WTC11 (cell line): ENCODE measurements at regions not wholly inside any gene's neighbourhood (a gene's known extent, or its start where the extent isn't known, plus 50 kb on each side); places are given as distances from the start of the nearest gene placed in this dataset.
"Not testable (repeated sequence)": the region's sequence is repeated elsewhere in the genome, so short reads cannot be mapped to it uniquely, and the experiment has no call there.

Experiments
- ATAC-seq: fragments of 200-7000 bp; cut with Tn5 transposase; 2 replicates; pipeline ENCODE4 v1.10.0; 2021; ENCODE audit warnings: mild to moderate bottlenecking, moderate library complexity
- CTCF ChIA-PET: fragments of 300-600 bp; sonication (Branson Sonifier 250); formaldehyde crosslinking; loops from one replicate; lab custom pipeline; 2021; ENCODE audit warnings: antibody characterized with exemption; lab: Charles Lee
- POLR2A ChIA-PET: fragments of 350-600 bp; sonication (Branson Sonifier 250); formaldehyde crosslinking; loops from one replicate; lab custom pipeline; 2021; ENCODE audit warnings: antibody characterized with exemption; lab: Charles Lee
- DNase-seq: peaks from one replicate; pipeline ENCODE4 v3.0.0; 2021; ENCODE audit warnings: low spot score
- H3K27ac Mint-ChIP-seq: 2 replicates; pipeline ENCODE4 v1.8.0; 2021; ENCODE audit warnings: mixed read lengths
- H3K27me3 Mint-ChIP-seq: 2 replicates; pipeline ENCODE4 v1.8.0; 2021; ENCODE audit warnings: low read depth, mild to moderate bottlenecking, moderate library complexity, mixed read lengths
- H3K36me3 Mint-ChIP-seq: 2 replicates; pipeline ENCODE4 v1.8.0; 2021; ENCODE audit warnings: mixed read lengths
- H3K4me1 Mint-ChIP-seq: 2 replicates; pipeline ENCODE4 v1.8.0; 2022; ENCODE audit warnings: mixed read lengths
- H3K4me3 Mint-ChIP-seq: 2 replicates; pipeline ENCODE4 v1.8.0; 2021; ENCODE audit warnings: mild to moderate bottlenecking, moderate library complexity, mixed read lengths
- H3K9me3 Mint-ChIP-seq: 2 replicates; pipeline ENCODE4 v1.8.0; 2021; ENCODE audit warnings: mixed read lengths
- ETV6 ChIP-seq: sonication (generic); formaldehyde crosslinking; IDR thresholded peaks from 2 replicates; pipeline ENCODE4 v1.8.1; 2022; ENCODE audit warnings: mild to moderate bottlenecking, missing genetic modification reagents
- FOXP1 ChIP-seq: sonication (generic); formaldehyde crosslinking; IDR thresholded peaks from 2 replicates; pipeline ENCODE4 v1.8.0; 2022; ENCODE audit warnings: missing genetic modification reagents, mild to moderate bottlenecking, moderate library complexity, borderline replicate concordance
- GTF2I ChIP-seq: fragments of 250-450 bp; sonication (Bioruptor Pico); conservative IDR thresholded peaks from 2 replicates; pipeline ENCODE4 v1.4.0; 2021; ENCODE audit warnings: mild to moderate bottlenecking
- NFATC4 ChIP-seq: fragments of 250-450 bp; sonication (Bioruptor Pico); IDR thresholded peaks from 2 replicates; pipeline ENCODE4 v1.9.0; 2021; ENCODE audit warnings: mild to moderate bottlenecking
- NR2C2 ChIP-seq: sonication (generic); formaldehyde crosslinking; IDR thresholded peaks from 2 replicates; pipeline ENCODE4 v1.8.0; 2022; ENCODE audit warnings: mild to moderate bottlenecking, missing genetic modification reagents
- RELA ChIP-seq: sonication (generic); formaldehyde crosslinking; IDR thresholded peaks from 2 replicates; pipeline ENCODE4 v1.8.1; 2022; ENCODE audit warnings: missing genetic modification reagents, mild to moderate bottlenecking, borderline replicate concordance
- ZNF232 ChIP-seq: sonication (generic); formaldehyde crosslinking; IDR thresholded peaks from 2 replicates; pipeline ENCODE4 v1.8.0; 2022; ENCODE audit warnings: mild to moderate bottlenecking, missing genetic modification reagents
- ZNF263 ChIP-seq: sonication (generic); formaldehyde crosslinking; IDR thresholded peaks from 2 replicates; pipeline ENCODE4 v1.8.1; 2022; ENCODE audit warnings: low read depth, mild to moderate bottlenecking, moderate library complexity, missing genetic modification reagents
- ZNF396 ChIP-seq: fragments of 250-450 bp; sonication (Bioruptor Pico); IDR thresholded peaks from 2 replicates; pipeline ENCODE4 v1.8.0; 2021; ENCODE audit warnings: mild to moderate bottlenecking, moderate library complexity, borderline replicate concordance
- ZNF671 ChIP-seq: fragments of 250-450 bp; sonication (Bioruptor Pico); IDR thresholded peaks from 2 replicates; pipeline ENCODE4 v1.8.0; 2021; ENCODE audit warnings: mild to moderate bottlenecking
- TF ChIP-seq, protein P1 (sequence below): fragments of 250-450 bp; sonication (Bioruptor Pico); IDR thresholded peaks from 2 replicates; pipeline ENCODE4 v1.9.0; 2021; ENCODE audit warnings: mild to moderate bottlenecking, borderline replicate concordance
- TF ChIP-seq, protein P2 (sequence below): sonication (generic); formaldehyde crosslinking; IDR thresholded peaks from 2 replicates; pipeline ENCODE4 v1.8.0; 2023; ENCODE audit warnings: missing genetic modification reagents, mild to moderate bottlenecking, borderline replicate concordance
- TF ChIP-seq, protein P3 (sequence below): sonication (generic); formaldehyde crosslinking; conservative IDR thresholded peaks from 2 replicates; pipeline ENCODE4 v1.8.1; 2023; ENCODE audit warnings: mild to moderate bottlenecking, low read depth, missing genetic modification reagents, moderate library complexity
- TF ChIP-seq, protein P4 (sequence below): fragments of 250-450 bp; sonication (Bioruptor Pico); conservative IDR thresholded peaks from 2 replicates; pipeline ENCODE4 v1.9.0; 2021; ENCODE audit warnings: mild to moderate bottlenecking
- TF ChIP-seq, protein P5 (sequence below): fragments of 250-450 bp; sonication (Bioruptor Pico); IDR thresholded peaks from 2 replicates; pipeline ENCODE4 v1.9.0; 2021; ENCODE audit warnings: moderate library complexity, mild to moderate bottlenecking, inconsistent platforms, borderline replicate concordance

DNA sequence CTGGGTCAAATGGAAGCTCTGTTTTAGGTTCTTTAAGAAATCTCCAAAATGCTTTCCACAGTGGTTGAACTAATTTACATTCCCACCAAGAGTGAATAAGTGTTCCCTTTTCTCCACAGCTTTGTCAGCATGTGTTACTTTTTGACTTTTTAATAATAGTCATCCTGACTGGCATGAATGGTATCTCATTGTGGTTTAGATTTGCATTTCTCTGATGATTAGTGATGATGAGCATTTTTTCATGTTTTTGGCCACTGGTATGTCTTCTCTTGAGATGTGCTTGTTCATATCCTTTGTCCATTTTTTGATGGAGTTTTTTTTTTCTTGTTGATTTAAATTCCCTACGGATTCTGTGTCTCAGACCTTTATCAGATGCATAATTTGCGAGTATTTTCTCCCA, 745.0 kb upstream of the BCHE start (continued):
- TF ChIP-seq, protein P1, sequence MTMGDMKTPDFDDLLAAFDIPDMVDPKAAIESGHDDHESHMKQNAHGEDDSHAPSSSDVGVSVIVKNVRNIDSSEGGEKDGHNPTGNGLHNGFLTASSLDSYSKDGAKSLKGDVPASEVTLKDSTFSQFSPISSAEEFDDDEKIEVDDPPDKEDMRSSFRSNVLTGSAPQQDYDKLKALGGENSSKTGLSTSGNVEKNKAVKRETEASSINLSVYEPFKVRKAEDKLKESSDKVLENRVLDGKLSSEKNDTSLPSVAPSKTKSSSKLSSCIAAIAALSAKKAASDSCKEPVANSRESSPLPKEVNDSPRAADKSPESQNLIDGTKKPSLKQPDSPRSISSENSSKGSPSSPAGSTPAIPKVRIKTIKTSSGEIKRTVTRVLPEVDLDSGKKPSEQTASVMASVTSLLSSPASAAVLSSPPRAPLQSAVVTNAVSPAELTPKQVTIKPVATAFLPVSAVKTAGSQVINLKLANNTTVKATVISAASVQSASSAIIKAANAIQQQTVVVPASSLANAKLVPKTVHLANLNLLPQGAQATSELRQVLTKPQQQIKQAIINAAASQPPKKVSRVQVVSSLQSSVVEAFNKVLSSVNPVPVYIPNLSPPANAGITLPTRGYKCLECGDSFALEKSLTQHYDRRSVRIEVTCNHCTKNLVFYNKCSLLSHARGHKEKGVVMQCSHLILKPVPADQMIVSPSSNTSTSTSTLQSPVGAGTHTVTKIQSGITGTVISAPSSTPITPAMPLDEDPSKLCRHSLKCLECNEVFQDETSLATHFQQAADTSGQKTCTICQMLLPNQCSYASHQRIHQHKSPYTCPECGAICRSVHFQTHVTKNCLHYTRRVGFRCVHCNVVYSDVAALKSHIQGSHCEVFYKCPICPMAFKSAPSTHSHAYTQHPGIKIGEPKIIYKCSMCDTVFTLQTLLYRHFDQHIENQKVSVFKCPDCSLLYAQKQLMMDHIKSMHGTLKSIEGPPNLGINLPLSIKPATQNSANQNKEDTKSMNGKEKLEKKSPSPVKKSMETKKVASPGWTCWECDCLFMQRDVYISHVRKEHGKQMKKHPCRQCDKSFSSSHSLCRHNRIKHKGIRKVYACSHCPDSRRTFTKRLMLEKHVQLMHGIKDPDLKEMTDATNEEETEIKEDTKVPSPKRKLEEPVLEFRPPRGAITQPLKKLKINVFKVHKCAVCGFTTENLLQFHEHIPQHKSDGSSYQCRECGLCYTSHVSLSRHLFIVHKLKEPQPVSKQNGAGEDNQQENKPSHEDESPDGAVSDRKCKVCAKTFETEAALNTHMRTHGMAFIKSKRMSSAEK (CRISPR knock-in tag), result no peak
- no peak for TF ChIP-seq FOXP1 (CRISPR knock-in tag)
- TF ChIP-seq GTF2I, result no peak
- TF ChIP-seq, protein P2, sequence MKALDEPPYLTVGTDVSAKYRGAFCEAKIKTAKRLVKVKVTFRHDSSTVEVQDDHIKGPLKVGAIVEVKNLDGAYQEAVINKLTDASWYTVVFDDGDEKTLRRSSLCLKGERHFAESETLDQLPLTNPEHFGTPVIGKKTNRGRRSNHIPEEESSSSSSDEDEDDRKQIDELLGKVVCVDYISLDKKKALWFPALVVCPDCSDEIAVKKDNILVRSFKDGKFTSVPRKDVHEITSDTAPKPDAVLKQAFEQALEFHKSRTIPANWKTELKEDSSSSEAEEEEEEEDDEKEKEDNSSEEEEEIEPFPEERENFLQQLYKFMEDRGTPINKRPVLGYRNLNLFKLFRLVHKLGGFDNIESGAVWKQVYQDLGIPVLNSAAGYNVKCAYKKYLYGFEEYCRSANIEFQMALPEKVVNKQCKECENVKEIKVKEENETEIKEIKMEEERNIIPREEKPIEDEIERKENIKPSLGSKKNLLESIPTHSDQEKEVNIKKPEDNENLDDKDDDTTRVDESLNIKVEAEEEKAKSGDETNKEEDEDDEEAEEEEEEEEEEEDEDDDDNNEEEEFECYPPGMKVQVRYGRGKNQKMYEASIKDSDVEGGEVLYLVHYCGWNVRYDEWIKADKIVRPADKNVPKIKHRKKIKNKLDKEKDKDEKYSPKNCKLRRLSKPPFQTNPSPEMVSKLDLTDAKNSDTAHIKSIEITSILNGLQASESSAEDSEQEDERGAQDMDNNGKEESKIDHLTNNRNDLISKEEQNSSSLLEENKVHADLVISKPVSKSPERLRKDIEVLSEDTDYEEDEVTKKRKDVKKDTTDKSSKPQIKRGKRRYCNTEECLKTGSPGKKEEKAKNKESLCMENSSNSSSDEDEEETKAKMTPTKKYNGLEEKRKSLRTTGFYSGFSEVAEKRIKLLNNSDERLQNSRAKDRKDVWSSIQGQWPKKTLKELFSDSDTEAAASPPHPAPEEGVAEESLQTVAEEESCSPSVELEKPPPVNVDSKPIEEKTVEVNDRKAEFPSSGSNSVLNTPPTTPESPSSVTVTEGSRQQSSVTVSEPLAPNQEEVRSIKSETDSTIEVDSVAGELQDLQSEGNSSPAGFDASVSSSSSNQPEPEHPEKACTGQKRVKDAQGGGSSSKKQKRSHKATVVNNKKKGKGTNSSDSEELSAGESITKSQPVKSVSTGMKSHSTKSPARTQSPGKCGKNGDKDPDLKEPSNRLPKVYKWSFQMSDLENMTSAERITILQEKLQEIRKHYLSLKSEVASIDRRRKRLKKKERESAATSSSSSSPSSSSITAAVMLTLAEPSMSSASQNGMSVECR (CRISPR knock-in tag), result no peak
- TF ChIP-seq NR2C2 (CRISPR knock-in tag), result no peak

DNA sequence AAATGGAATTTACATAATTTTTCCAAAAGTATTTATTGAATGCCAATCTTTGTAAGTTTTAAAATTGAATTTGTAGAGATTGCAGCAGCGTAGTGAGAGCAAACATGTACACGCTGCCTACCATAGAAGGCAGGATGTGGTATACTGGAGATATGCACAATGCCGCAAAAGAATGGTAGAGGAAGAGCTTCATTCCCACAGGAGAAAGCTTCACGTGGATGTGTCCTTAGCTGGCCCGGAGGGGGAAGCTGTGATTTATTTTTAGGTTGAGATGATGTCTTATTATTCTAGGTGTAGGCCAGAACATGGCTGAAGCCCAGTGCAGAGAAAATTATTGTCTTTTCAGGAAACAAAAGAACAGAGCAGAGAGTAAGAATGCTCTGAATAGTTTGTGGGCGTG, 743.3 kb upstream of the BCHE start:
- TF ChIP-seq ZNF232 (CRISPR knock-in tag), result no peak
- no peak for TF ChIP-seq ZNF263 (CRISPR knock-in tag)
- TF ChIP-seq, protein P3, sequence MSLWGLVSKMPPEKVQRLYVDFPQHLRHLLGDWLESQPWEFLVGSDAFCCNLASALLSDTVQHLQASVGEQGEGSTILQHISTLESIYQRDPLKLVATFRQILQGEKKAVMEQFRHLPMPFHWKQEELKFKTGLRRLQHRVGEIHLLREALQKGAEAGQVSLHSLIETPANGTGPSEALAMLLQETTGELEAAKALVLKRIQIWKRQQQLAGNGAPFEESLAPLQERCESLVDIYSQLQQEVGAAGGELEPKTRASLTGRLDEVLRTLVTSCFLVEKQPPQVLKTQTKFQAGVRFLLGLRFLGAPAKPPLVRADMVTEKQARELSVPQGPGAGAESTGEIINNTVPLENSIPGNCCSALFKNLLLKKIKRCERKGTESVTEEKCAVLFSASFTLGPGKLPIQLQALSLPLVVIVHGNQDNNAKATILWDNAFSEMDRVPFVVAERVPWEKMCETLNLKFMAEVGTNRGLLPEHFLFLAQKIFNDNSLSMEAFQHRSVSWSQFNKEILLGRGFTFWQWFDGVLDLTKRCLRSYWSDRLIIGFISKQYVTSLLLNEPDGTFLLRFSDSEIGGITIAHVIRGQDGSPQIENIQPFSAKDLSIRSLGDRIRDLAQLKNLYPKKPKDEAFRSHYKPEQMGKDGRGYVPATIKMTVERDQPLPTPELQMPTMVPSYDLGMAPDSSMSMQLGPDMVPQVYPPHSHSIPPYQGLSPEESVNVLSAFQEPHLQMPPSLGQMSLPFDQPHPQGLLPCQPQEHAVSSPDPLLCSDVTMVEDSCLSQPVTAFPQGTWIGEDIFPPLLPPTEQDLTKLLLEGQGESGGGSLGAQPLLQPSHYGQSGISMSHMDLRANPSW (CRISPR knock-in tag), result no peak
- TF ChIP-seq NFATC4 (CRISPR knock-in tag), result no peak
- TF ChIP-seq, all 79 proteins: peak for 0
- ChIA-PET CTCF (no interaction called here), POLR2A (no interaction called here)
- Mint-ChIP-seq H3K36me3 (peaks cover 10% of the 10 kb centered on the region), H3K4me3 (no peak overlapping the region), H3K4me1 (no peaks in the 10 kb centered on the region), H3K27me3 (no peaks in the 10 kb centered on the region), H3K27ac (no peak overlapping the region), H3K9me3 (peaks cover 19% of the 10 kb centered on the region)
- DNase-seq, result no peak
- ATAC-seq, result no peak

DNA sequence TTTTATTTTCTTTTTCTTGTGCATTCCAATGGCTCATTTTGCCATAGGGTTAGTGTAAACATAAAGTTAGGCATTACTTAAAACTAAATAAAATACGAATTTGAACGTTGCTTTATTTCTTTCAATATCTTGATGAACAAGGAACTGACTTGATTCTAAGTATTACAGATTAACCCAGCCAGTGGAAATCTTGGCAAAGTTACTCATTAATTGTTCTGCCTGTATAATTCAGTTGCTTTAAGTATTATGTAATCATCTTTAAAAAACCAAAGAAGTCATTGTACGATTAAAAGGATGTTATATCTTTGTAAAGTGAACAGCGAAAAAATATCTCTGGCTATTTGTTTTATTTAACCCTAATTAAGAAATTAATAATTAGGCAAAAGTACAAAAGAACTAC, 737.9 kb upstream of the BCHE start:
- peaks cover 13% of the 10 kb centered on the region for H3K36me3 Mint-ChIP-seq
- H3K4me1 Mint-ChIP-seq, result no peaks in the 10 kb centered on the region
- DNase-seq (no peak), ATAC-seq (no peak)
- TF ChIP-seq, protein P4, sequence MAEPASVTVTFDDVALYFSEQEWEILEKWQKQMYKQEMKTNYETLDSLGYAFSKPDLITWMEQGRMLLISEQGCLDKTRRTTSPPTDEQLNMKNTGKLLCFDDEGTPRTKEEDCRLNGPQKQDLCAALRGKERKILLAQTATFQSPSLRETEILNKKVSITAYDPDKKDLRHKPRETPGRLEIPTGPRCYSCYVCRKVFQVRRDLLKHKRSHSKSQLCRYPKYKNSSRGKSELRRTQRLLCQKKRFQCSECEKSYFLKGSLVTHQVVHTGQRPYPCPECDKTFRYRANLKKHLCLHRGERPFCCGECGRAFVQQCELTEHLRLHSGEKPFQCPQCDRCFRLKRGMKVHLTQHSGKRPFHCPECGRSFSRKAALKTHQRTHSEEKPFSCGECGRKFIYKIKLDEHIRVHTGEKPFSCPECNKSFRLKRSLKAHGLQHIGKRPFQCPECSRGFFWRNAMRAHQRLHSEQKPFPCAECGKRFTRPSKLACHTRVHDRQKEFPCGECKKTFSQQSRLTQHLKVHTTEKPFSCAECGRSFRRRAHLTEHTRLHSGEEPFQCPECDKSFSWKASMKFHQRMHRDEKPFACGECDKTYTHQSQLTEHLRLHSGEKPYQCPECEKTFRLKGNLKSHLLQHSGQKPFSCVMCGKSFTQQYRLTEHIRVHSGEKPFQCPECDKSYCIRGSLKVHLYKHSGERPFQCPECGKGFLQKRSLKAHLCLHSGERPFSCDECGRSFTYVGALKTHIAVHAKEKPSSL (CRISPR knock-in tag), result no peak
- TF ChIP-seq ZNF396 (CRISPR knock-in tag) (no peak), ZNF671 (CRISPR knock-in tag) (no peak), ETV6 (CRISPR knock-in tag) (no peak), RELA (CRISPR knock-in tag) (no peak)
- TF ChIP-seq, protein P5, sequence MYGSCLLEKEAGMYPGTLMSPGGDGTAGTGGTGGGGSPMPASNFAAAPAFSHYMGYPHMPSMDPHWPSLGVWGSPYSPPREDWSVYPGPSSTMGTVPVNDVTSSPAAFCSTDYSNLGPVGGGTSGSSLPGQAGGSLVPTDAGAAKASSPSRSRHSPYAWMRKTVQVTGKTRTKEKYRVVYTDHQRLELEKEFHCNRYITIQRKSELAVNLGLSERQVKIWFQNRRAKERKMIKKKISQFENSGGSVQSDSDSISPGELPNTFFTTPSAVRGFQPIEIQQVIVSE (CRISPR knock-in tag), result no peak
- CTCF ChIA-PET, result no interaction called here
- POLR2A ChIA-PET, result no interaction called here
- no peak overlapping the region for H3K4me3 Mint-ChIP-seq
- peaks cover 21% of the 10 kb centered on the region for H3K9me3 Mint-ChIP-seq
- no peak overlapping the region for H3K27ac Mint-ChIP-seq
- H3K27me3 Mint-ChIP-seq, result no peaks in the 10 kb centered on the region

DNA sequence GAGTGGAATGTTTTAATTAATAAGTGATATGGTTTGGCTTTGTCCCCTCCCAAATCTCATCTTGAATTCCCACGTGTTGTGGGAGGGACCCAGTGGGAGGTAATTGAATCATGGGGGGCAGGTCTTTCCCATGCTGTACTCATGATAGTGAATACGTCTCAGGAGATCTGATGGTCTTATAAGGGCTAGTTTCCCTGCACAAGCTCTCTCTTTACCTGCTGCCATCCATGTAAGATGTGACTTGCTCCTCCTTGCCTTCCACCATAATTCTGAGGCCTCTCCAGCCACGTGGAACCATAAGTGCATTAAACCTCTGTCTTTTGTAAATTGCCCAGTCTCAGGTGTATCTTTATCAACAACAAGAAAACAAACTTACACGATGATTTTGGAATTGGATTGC, 734.5 kb upstream of the BCHE start:
- CTCF ChIA-PET, H3K4me3 Mint-ChIP-seq, ATAC-seq, H3K27me3 Mint-ChIP-seq, H3K27ac Mint-ChIP-seq, DNase-seq, H3K4me1 Mint-ChIP-seq, POLR2A ChIA-PET: not testable (repeated sequence)
- peaks cover 13% of the 10 kb centered on the region for H3K36me3 Mint-ChIP-seq
- peaks cover 21% of the 10 kb centered on the region for H3K9me3 Mint-ChIP-seq
